Nephron progenitor cell (in vitro differentiated cells): ENCODE measurements at regions not wholly inside any gene's neighbourhood (a gene's known extent, or its start where the extent isn't known, plus 50 kb on each side); places are given as distances from the start of the nearest gene placed in this dataset.
"Not testable (repeated sequence)": the region's sequence is repeated elsewhere in the genome, so short reads cannot be mapped to it uniquely, and the experiment has no call there.

ENCODE experiments used
- DNase-seq: peaks from one replicate; pipeline ENCODE4 v3.0.0; 2021
- H3K27ac Mint-ChIP-seq: 2 replicates; pipeline ENCODE4 v1.8.0; 2021; ENCODE audit warnings: mild to moderate bottlenecking, moderate library complexity, mixed read lengths
- H3K27me3 Mint-ChIP-seq: 2 replicates; pipeline ENCODE4 v1.8.0; 2021; ENCODE audit warnings: mild to moderate bottlenecking, low read depth, mixed read lengths; ENCODE audit not compliant: poor library complexity
- H3K36me3 Mint-ChIP-seq: 2 replicates; pipeline ENCODE4 v1.8.0; 2021; ENCODE audit warnings: low read depth, mixed read lengths
- H3K4me1 Mint-ChIP-seq: 2 replicates; pipeline ENCODE4 v1.8.0; 2021; ENCODE audit warnings: mixed read lengths
- H3K4me3 Mint-ChIP-seq: 2 replicates; pipeline ENCODE4 v1.8.0; 2021; ENCODE audit warnings: mild to moderate bottlenecking, moderate library complexity, mixed read lengths
- H3K9me3 Mint-ChIP-seq: 2 replicates; pipeline ENCODE4 v1.8.0; 2021; ENCODE audit warnings: mild to moderate bottlenecking, moderate library complexity, mixed read lengths
- TF ChIP-seq, protein P1 (sequence below): fragments of 200-600 bp; sonication (generic); IDR thresholded peaks from 2 replicates; pipeline ENCODE4 v1.5.0; 2021; ENCODE audit warnings: antibody characterized with exemption

- Mint-ChIP-seq H3K4me3 (no peak overlapping the region), H3K27ac (no peak overlapping the region), H3K36me3 (no peaks in the 10 kb centered on the region), H3K27me3 (peaks cover 8% of the 10 kb centered on the region), H3K4me1 (no peaks in the 10 kb centered on the region), H3K9me3 (no peaks in the 10 kb centered on the region)
- TF ChIP-seq, protein P1, sequence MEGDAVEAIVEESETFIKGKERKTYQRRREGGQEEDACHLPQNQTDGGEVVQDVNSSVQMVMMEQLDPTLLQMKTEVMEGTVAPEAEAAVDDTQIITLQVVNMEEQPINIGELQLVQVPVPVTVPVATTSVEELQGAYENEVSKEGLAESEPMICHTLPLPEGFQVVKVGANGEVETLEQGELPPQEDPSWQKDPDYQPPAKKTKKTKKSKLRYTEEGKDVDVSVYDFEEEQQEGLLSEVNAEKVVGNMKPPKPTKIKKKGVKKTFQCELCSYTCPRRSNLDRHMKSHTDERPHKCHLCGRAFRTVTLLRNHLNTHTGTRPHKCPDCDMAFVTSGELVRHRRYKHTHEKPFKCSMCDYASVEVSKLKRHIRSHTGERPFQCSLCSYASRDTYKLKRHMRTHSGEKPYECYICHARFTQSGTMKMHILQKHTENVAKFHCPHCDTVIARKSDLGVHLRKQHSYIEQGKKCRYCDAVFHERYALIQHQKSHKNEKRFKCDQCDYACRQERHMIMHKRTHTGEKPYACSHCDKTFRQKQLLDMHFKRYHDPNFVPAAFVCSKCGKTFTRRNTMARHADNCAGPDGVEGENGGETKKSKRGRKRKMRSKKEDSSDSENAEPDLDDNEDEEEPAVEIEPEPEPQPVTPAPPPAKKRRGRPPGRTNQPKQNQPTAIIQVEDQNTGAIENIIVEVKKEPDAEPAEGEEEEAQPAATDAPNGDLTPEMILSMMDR, result no peak
- no peak for DNase-seq
Measured at GRCh38 chr6:6091608-6092002, 84.9 kb upstream of the NRN1 start.

DNA sequence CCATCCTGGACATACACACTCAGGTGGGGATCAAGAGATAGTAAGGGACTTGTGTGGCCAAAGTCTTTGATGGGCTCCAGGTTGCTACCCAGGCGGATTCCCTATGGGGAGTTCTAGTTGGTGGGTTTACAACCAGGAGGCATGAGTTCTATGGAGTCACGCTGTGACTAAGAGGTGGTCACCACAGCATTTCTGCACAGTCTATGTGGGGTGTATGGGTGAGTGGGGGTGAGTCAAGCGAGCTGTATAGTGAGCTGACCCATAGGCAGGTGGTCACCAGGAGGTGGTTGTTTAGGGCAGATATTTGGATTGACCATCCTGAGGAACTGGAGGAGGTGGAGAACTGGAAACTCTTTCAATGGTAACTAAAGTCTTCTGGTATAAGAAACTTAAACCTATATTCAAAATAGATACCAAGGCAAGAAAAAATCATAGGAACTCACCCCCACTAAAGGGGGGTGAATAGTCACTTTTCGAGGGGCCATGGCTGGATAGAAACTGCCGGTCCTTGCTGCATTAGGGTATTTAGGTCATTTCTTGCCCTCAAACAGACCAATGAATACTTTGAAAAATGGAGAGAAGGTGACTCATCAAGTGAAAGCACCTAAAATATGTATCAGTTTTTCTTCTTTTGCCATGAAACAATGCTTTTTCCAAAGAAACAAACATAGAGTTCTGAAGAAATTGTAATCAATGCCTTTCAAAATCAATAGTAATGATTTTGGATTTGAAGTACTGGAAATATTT lies 84.3 kb upstream of the NRN1 start:
- no peaks in the 10 kb centered on the region for H3K4me1 Mint-ChIP-seq
- no peak overlapping the region for H3K27ac Mint-ChIP-seq
- H3K27me3 Mint-ChIP-seq, result peaks cover 11% of the 10 kb centered on the region
- no peak overlapping the region for H3K4me3 Mint-ChIP-seq
- TF ChIP-seq, protein P1, result no peak
- H3K36me3 Mint-ChIP-seq, result no peaks in the 10 kb centered on the region
- no peak for DNase-seq
- no peaks in the 10 kb centered on the region for H3K9me3 Mint-ChIP-seq

DNA sequence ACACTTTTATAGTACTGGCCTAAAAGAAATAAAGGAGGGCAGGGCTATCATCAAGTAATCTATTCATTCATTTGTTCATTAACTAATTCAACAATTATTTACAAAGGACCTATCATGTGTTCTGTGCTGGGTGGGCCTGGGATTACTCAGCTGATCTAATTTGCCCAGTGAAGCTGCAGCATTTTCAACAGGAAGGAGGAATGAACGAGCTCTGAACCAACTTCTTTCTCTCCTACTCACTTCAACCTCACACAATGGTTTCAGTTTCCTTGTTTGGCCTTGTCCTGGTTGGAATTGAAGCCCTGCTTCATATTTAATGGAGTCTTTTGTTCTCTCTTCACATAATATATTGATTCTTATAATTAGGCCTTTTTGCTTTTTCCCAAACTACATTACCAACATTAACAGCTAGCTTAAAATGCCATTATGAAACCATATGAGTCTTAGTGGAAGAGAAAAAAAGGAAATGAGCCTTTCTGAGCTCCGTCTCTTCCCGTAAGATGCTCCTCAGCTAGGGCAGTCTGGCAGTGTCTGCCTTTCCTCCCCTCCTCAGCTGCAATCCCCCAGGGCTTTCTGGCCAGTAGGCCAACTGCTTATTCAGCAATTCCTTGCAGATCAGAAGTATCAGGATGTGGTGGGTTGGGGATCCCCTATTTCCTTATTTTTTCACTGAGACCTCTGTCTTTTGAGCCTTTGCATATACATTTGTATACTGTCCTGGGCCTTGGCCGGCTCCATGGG lies 79.4 kb upstream of the NRN1 start:
- Mint-ChIP-seq H3K9me3 (peaks cover 12% of the 10 kb centered on the region), H3K4me1 (no peaks in the 10 kb centered on the region), H3K27me3 (peaks cover 17% of the 10 kb centered on the region), H3K36me3 (no peaks in the 10 kb centered on the region), H3K27ac (no peak overlapping the region), H3K4me3 (no peak overlapping the region)
- DNase-seq, result no peak
- TF ChIP-seq, protein P1, result no peak

- Mint-ChIP-seq H3K27me3 (peaks cover 30% of the 10 kb centered on the region), H3K36me3 (no peaks in the 10 kb centered on the region), H3K9me3 (peaks cover 12% of the 10 kb centered on the region), H3K27ac (no peak overlapping the region), H3K4me3 (no peak overlapping the region), H3K4me1 (no peaks in the 10 kb centered on the region)
- TF ChIP-seq, protein P1, result no peak
- DNase-seq, result no peak
Measured at GRCh38 chr6:6080975-6081374, 74.2 kb upstream of the NRN1 start.

- peaks cover 1% of the 10 kb centered on the region for H3K36me3 Mint-ChIP-seq
- H3K9me3 Mint-ChIP-seq, result peaks cover 24% of the 10 kb centered on the region
- no peak for DNase-seq
- no peak overlapping the region for H3K27ac Mint-ChIP-seq
- H3K4me1 Mint-ChIP-seq, result peaks cover 6% of the 10 kb centered on the region
- peaks cover 25% of the 10 kb centered on the region for H3K27me3 Mint-ChIP-seq
- H3K4me3 Mint-ChIP-seq, result no peak overlapping the region
- TF ChIP-seq, protein P1, result no peak
Measured at GRCh38 chr6:6074190-6074589, 67.5 kb upstream of the NRN1 start.

GRCh38 chr6:6068157-6068556 lies 61.4 kb upstream of the NRN1 start:
- not testable (repeated sequence) for H3K4me1 Mint-ChIP-seq, H3K4me3 Mint-ChIP-seq, H3K27ac Mint-ChIP-seq, H3K36me3 Mint-ChIP-seq, DNase-seq
- peaks cover 17% of the 10 kb centered on the region for H3K27me3 Mint-ChIP-seq
- peaks cover 43% of the 10 kb centered on the region for H3K9me3 Mint-ChIP-seq
